MM.1S (cell line): ENCODE measurements at regions not wholly inside any gene's neighbourhood (a gene's known extent, or its start where the extent isn't known, plus 50 kb on each side); places are given as distances from the start of the nearest gene placed in this dataset.

ENCODE experiments used
- DNase-seq: peaks from one replicate; pipeline ENCODE4 v3.0.0-alpha.2; 2015
- H2AFZ ChIP-seq: fragments of 300-600 bp; sonication (generic); 2 replicates; pipeline ENCODE4 v1.6.0; 2016; ENCODE audit warnings: antibody characterized with exemption, low read length
- H3F3A ChIP-seq: fragments of 300-600 bp; sonication (generic); 2 replicates; pipeline ENCODE4 v1.6.1; 2016; ENCODE audit warnings: mild to moderate bottlenecking, antibody characterized with exemption, low read length, moderate library complexity, mixed read lengths; ENCODE audit not compliant: insufficient read depth
- H3K27ac ChIP-seq: fragments of 300-600 bp; sonication (generic); 2 replicates; pipeline ENCODE4 v1.5.1; 2016; ENCODE audit warnings: mild to moderate bottlenecking, low read length
- H3K27me3 ChIP-seq: fragments of 300-600 bp; sonication (generic); replicated peaks from 2 replicates; pipeline ENCODE4 v1.6.0; 2016; ENCODE audit warnings: low read length; ENCODE audit not compliant: insufficient read depth
- H3K36me3 ChIP-seq: fragments of 300-600 bp; sonication (generic); replicated peaks from 2 replicates; pipeline ENCODE4 v1.6.1; 2016; ENCODE audit warnings: mild to moderate bottlenecking, low read length, mixed read lengths; ENCODE audit not compliant: insufficient read depth
- H3K4me1 ChIP-seq: fragments of 300-600 bp; sonication (generic); 2 replicates; pipeline ENCODE4 v1.6.1; 2016; ENCODE audit warnings: low read length, mixed read lengths
- H3K4me2 ChIP-seq: fragments of 300-600 bp; sonication (generic); 2 replicates; pipeline ENCODE4 v1.6.0; 2016; ENCODE audit warnings: low read depth, low read length
- H3K4me3 ChIP-seq: fragments of 300-600 bp; sonication (generic); 2 replicates; pipeline ENCODE4 v1.5.1; 2016; ENCODE audit warnings: low read length, mixed read lengths
- H3K79me2 ChIP-seq: fragments of 300-600 bp; sonication (generic); 2 replicates; pipeline ENCODE4 v1.6.1; 2016; ENCODE audit warnings: mixed run types, low read length, mixed read lengths
- H3K9ac ChIP-seq: fragments of 300-600 bp; sonication (generic); 2 replicates; pipeline ENCODE4 v1.6.1; 2016; ENCODE audit warnings: low read length, mixed read lengths
- H3K9me2 ChIP-seq: fragments of 300-600 bp; sonication (generic); replicated peaks from 2 replicates; pipeline ENCODE4 v1.6.1; 2016; ENCODE audit warnings: mild to moderate bottlenecking, low read length, mixed read lengths; ENCODE audit not compliant: insufficient read depth
- H3K9me3 ChIP-seq: fragments of 300-600 bp; sonication (generic); replicated peaks from 2 replicates; pipeline ENCODE4 v1.6.1; 2016; ENCODE audit warnings: mild to moderate bottlenecking, low read length, mixed read lengths; ENCODE audit not compliant: insufficient read depth
- H4K20me1 ChIP-seq: fragments of 300-600 bp; sonication (generic); 2 replicates; pipeline ENCODE4 v1.6.1; 2016; ENCODE audit warnings: mild to moderate bottlenecking, low read length, moderate library complexity, mixed read lengths; ENCODE audit not compliant: insufficient read depth
- EZH2 ChIP-seq: fragments of 300-600 bp; sonication (generic); optimal IDR thresholded peaks from 2 replicates; pipeline ENCODE3; 2017; ENCODE audit warnings: low read depth, mild to moderate bottlenecking, antibody characterized with exemption, low read length, mixed read lengths
- EZH2phosphoT487 ChIP-seq: fragments of 300-600 bp; sonication (generic); IDR thresholded peaks from 2 replicates; pipeline ENCODE4 v1.6.1; 2018; ENCODE audit warnings: antibody characterized with exemption, low read length
- TF ChIP-seq, protein P1 (sequence below): fragments of 300-600 bp; sonication (generic); IDR thresholded peaks from 2 replicates; pipeline ENCODE4 v1.5.1; 2016; ENCODE audit warnings: antibody characterized with exemption, low read length, mixed read lengths

DNA sequence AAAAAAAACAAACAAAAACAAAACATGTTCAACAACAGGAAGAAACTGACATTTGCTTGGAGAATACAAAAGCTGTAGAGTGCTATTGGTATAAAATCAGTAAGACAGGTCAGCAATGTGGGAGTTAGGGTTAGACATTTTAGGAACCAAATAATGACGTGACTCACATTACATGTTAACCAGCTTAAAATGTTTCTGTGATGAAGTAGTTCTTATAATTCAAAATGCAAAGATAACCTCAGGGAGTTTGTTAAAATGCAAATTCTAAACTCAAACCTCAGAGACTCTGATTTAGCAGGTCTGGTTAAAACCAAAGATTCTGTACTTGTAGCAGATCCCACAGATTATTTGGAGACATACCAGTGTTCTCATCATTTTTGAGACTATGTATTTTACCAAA is 549.4 kb upstream of the SLITRK1 start:
- no peak overlapping the region for H3K27ac ChIP-seq
- no peak for DNase-seq
- H3K36me3 ChIP-seq: no peaks in the 10 kb centered on the region
- H3K9ac ChIP-seq: no peak overlapping the region
- H3K79me2 ChIP-seq: no peaks in the 10 kb centered on the region
- no peaks in the 10 kb centered on the region for H3K27me3 ChIP-seq
- H3F3A ChIP-seq: no peaks in the 10 kb centered on the region
- H4K20me1 ChIP-seq: no peaks in the 10 kb centered on the region
- no peaks in the 10 kb centered on the region for H3K9me2 ChIP-seq
- no peaks in the 10 kb centered on the region for H3K9me3 ChIP-seq
- TF ChIP-seq EZH2 (no peak), EZH2phosphoT487 (no peak)
- TF ChIP-seq, protein P1, sequence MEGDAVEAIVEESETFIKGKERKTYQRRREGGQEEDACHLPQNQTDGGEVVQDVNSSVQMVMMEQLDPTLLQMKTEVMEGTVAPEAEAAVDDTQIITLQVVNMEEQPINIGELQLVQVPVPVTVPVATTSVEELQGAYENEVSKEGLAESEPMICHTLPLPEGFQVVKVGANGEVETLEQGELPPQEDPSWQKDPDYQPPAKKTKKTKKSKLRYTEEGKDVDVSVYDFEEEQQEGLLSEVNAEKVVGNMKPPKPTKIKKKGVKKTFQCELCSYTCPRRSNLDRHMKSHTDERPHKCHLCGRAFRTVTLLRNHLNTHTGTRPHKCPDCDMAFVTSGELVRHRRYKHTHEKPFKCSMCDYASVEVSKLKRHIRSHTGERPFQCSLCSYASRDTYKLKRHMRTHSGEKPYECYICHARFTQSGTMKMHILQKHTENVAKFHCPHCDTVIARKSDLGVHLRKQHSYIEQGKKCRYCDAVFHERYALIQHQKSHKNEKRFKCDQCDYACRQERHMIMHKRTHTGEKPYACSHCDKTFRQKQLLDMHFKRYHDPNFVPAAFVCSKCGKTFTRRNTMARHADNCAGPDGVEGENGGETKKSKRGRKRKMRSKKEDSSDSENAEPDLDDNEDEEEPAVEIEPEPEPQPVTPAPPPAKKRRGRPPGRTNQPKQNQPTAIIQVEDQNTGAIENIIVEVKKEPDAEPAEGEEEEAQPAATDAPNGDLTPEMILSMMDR: no peak
- no peaks in the 10 kb centered on the region for H3K4me1 ChIP-seq
- H3K4me2 ChIP-seq: no peak overlapping the region
- H2AFZ ChIP-seq: no peak overlapping the region
- H3K4me3 ChIP-seq: no peak overlapping the region

DNA sequence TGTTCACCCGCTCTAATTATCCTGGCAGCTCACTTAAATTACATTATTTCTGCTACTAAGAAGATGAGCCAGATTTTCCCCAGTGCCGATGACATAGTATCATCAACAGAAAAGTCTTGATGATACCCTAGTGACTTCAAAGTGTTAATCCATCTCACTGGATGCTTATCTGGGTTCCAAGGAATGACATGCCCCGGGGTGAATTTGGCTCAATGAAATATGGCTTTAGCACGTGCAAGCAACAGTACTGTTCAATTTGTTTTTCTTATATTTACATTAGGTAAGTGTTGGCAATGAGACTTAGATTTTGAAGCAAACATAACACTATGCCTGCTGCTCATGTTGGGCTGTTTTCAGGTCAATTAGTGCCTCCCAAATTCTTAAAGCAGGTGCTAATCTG is 548.2 kb upstream of the SLITRK1 start:
- no peaks in the 10 kb centered on the region for H3K27me3 ChIP-seq
- H3K9me3 ChIP-seq: no peaks in the 10 kb centered on the region
- H3K79me2 ChIP-seq: no peaks in the 10 kb centered on the region
- no peak for DNase-seq
- TF ChIP-seq EZH2 (no peak), EZH2phosphoT487 (no peak)
- TF ChIP-seq, protein P1: no peak
- no peaks in the 10 kb centered on the region for H3K36me3 ChIP-seq
- no peak overlapping the region for H3K9ac ChIP-seq
- H3K27ac ChIP-seq: no peak overlapping the region
- H3F3A ChIP-seq: no peaks in the 10 kb centered on the region
- H3K4me1 ChIP-seq: no peaks in the 10 kb centered on the region
- H2AFZ ChIP-seq: no peak overlapping the region
- H3K4me3 ChIP-seq: no peak overlapping the region
- H4K20me1 ChIP-seq: no peaks in the 10 kb centered on the region
- H3K4me2 ChIP-seq: no peak overlapping the region
- no peaks in the 10 kb centered on the region for H3K9me2 ChIP-seq

DNA sequence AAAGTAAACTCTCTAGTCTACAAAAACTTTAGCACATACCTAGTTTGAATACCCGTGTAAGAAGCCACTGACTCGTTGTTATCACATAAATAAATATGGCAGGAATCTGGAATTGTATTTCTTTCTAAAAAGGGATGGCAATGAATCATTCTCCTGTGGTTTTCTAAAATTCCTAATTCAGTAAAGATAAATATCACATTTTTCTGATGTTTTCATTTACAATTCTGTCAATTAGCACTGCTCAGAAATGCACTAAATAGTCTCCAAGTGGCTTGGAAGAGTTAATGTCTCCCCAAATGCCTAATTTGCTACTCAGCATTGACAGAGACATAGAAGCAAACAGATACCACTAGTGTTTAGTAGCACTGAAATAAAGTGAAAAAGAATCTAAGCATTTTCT is 547.7 kb upstream of the SLITRK1 start:
- H3K27ac ChIP-seq: no peak overlapping the region
- DNase-seq: no peak
- no peaks in the 10 kb centered on the region for H3F3A ChIP-seq
- H4K20me1 ChIP-seq: no peaks in the 10 kb centered on the region
- TF ChIP-seq, protein P1: no peak
- no peak for TF ChIP-seq EZH2phosphoT487
- H3K9ac ChIP-seq: no peak overlapping the region
- no peaks in the 10 kb centered on the region for H3K9me3 ChIP-seq
- H3K4me2 ChIP-seq: no peak overlapping the region
- no peaks in the 10 kb centered on the region for H3K36me3 ChIP-seq
- no peaks in the 10 kb centered on the region for H3K79me2 ChIP-seq
- no peak overlapping the region for H3K4me3 ChIP-seq
- no peaks in the 10 kb centered on the region for H3K4me1 ChIP-seq
- no peaks in the 10 kb centered on the region for H3K9me2 ChIP-seq
- no peaks in the 10 kb centered on the region for H3K27me3 ChIP-seq
- no peak overlapping the region for H2AFZ ChIP-seq
